Upper lobe of left lung (tissue), 4 donors: ENCODE measurements at regions not wholly inside any gene's neighbourhood (a gene's known extent, or its start where the extent isn't known, plus 50 kb on each side); places are given as distances from the start of the nearest gene placed in this dataset.

Source experiments
- EP300 ChIP-seq, 4 donors: sonication (generic); formaldehyde crosslinking; IDR thresholded peaks; one replicate each; pipeline ENCODE4 v1.5.1; 2017; ENCODE audit warnings: antibody characterized with exemption in 4 of 4, control low read depth in 2 of 4
- POLR2A ChIP-seq, 4 donors: fragments of 450-650 bp; IDR thresholded peaks; one replicate each; pipeline ENCODE4 v1.5.1; 2016 to 2017; ENCODE audit warnings: antibody characterized with exemption in 4 of 4, mild to moderate bottlenecking in 2 of 4
- TF ChIP-seq, protein P1 (sequence below), 6 experiments: fragments of 450-650 bp in 4 of 6; fragments of 200-600 bp in 2 of 6; sonication (generic) in 2 of 6; IDR thresholded peaks; one replicate each; pipeline ENCODE4 v1.5.1; 2016 to 2019; ENCODE audit warnings: antibody characterized with exemption in 6 of 6

DNA sequence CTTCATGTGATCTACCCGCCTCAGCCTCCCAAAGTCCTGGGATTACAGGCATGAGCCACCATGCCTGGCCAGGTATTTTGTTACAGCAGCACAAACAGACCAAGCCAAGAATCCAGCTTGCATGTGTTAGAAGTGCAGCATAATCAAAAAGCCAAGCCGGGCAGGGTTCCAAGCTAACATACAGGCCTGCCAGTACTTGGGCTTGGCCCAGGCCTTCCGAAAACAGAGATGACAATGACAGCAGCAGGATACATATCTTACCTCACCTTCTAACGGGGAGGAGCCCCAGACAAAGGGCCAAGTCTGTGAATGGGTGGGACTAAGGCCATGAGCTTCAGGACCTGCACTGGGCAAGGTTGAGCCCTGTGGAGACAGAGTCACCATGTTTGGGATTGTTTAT, 91.4 kb upstream of the ZNF462 start:
- TF ChIP-seq EP300 (IDR thresholded peaks at IDR 0.05) (no peak), POLR2A (IDR thresholded peaks at IDR 0.05) (no peak)
- TF ChIP-seq, protein P1, sequence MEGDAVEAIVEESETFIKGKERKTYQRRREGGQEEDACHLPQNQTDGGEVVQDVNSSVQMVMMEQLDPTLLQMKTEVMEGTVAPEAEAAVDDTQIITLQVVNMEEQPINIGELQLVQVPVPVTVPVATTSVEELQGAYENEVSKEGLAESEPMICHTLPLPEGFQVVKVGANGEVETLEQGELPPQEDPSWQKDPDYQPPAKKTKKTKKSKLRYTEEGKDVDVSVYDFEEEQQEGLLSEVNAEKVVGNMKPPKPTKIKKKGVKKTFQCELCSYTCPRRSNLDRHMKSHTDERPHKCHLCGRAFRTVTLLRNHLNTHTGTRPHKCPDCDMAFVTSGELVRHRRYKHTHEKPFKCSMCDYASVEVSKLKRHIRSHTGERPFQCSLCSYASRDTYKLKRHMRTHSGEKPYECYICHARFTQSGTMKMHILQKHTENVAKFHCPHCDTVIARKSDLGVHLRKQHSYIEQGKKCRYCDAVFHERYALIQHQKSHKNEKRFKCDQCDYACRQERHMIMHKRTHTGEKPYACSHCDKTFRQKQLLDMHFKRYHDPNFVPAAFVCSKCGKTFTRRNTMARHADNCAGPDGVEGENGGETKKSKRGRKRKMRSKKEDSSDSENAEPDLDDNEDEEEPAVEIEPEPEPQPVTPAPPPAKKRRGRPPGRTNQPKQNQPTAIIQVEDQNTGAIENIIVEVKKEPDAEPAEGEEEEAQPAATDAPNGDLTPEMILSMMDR (IDR thresholded peaks at IDR 0.05), result no peak
